GM12872 (cell line): ENCODE measurements at regions not wholly inside any gene's neighbourhood (a gene's known extent, or its start where the extent isn't known, plus 50 kb on each side); places are given as distances from the start of the nearest gene placed in this dataset.

Experiments
- CTCF ChIP-seq: IDR thresholded peaks from 3 replicates; pipeline ENCODE4 v1.5.1; 2011; ENCODE audit warnings: low read depth, mild to moderate bottlenecking, low read length, moderate library complexity; ENCODE audit not compliant: insufficient read depth

- TF ChIP-seq CTCF, result no peak
Observed at GRCh38 chr1:234683861-234684632, 74.1 kb upstream of the IRF2BP2 start.

DNA sequence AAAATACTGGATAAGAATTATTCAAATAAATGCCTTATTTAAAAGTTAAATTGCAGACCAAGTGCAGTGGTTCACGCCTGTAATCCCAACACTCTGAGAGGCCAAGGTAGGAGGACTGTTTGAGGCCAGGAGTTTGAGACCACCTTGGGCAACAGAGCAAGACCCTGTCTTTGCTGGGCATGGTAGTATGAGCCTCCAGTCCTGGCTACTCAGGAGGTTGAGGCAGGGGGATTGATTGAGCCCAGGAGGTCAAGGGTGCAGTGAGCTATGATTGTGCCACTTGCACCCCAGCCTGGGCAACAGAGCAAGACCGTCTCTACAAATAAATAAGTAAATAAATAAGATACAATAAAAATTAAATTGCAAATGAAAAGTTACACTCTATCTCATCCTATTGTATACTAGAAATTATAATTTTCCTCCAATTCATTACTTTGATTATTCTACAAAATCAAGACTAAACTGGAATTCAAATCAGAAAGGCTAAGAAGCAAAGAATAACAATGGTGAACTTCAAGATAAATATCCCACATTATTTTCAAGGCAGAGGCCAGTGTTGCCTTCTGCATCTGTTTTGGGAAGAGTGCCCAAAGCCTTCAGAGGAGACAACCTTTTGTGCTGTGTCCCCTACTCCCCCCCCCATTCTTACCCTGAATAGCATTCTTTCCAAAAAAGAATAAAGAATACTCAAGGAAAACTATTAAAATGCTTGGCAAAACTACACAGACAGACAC lies 73.3 kb upstream of the IRF2BP2 start:
- no peak for TF ChIP-seq CTCF

GRCh38 chr1:234681990-234682389 lies 72.0 kb upstream of the IRF2BP2 start:
- TF ChIP-seq CTCF, result no peak

GRCh38 chr1:234681065-234681464 lies 71.1 kb upstream of the IRF2BP2 start:
- TF ChIP-seq CTCF, result no peak

DNA sequence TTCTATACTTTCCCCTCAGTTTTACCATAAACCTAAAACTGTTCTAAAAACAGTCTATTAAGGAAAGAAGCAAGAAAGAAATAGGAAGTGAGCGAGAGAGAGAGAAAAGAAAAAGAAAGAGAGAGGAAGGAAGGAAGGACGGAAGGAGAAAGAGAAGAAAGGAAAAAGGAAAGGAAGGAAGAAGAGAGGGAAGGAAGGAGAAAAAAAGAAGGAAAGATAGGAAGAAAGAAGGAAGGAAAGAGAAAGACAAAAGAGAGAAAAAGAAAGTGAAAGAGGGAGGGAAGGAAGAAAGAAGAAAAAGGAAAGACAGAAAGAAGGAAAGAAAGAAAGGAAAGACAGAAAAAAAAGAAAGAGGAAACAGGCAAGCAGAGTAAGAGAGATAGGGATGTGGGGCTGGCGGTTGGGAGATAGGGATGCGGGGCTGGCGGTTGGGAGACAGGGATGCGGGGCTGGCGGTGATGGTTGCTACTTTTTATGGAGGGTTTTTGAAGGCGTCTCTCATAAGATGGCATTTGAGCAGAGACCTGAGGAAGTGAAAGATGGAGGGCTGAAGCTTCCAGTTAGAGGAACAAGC lies 70.4 kb upstream of the IRF2BP2 start:
- no peak for TF ChIP-seq CTCF

GRCh38 chr1:234676103-234676594 lies 66.2 kb upstream of the IRF2BP2 start:
- TF ChIP-seq CTCF, result no peak

- TF ChIP-seq CTCF, result no peak
Observed at GRCh38 chr1:234675572-234675971, 65.6 kb upstream of the IRF2BP2 start.
